Keratinocyte (primary cell): ENCODE measurements at regions not wholly inside any gene's neighbourhood (a gene's known extent, or its start where the extent isn't known, plus 50 kb on each side); places are given as distances from the start of the nearest gene placed in this dataset.

Experiments used
- DNase-seq: peaks from one replicate; pipeline ENCODE4 v3.0.0-alpha.2; 2011; ENCODE audit warnings: low read depth, missing footprints, low spot score
- FAIRE-seq: peaks from 2 replicates; lab custom pipeline; 2011; peaks lifted over from hg19 to GRCh38; lab: Jason Lieb, UNC
- H2AFZ ChIP-seq: 2 replicates; pipeline ENCODE4 v1.6.0; 2012; ENCODE audit warnings: low read length, control low read depth, inconsistent platforms; ENCODE audit not compliant: control insufficient read depth
- H3K27ac ChIP-seq: 2 replicates; pipeline ENCODE4 v1.5.1; 2011; ENCODE audit warnings: low read length; ENCODE audit not compliant: control insufficient read depth, insufficient read depth
- H3K27me3 ChIP-seq: 3 replicates; pipeline ENCODE4 v1.6.0; 2011; ENCODE audit warnings: low read length; ENCODE audit not compliant: control insufficient read depth, insufficient read depth; ENCODE audit errors: extremely low read depth
- H3K36me3 ChIP-seq, 2 experiments: 2 replicates in 1 of 2; 3 replicates in 1 of 2; pipeline ENCODE4 v1.5.1; 2011; ENCODE audit warnings: low read length in 2 of 2, mild to moderate bottlenecking in 1 of 2; ENCODE audit not compliant: control insufficient read depth in 2 of 2, insufficient read depth in 2 of 2; ENCODE audit errors: extremely low read depth in 1 of 2
- H3K4me1 ChIP-seq: 3 replicates; pipeline ENCODE4 v1.5.1; 2011; ENCODE audit warnings: low read length; ENCODE audit not compliant: control insufficient read depth, insufficient read depth; ENCODE audit errors: extremely low read depth
- H3K4me2 ChIP-seq: 3 replicates; pipeline ENCODE4 v1.6.0; 2011; ENCODE audit warnings: low read depth, low read length; ENCODE audit not compliant: control insufficient read depth, insufficient read depth; ENCODE audit errors: extremely low read depth
- H3K4me3 ChIP-seq, 3 experiments: fragments of 200-600 bp in 1 of 3; sonication (generic) in 1 of 3; 2 replicates in 2 of 3; 3 replicates in 1 of 3; pipeline ENCODE4 v1.5.1; 2011 to 2016; ENCODE audit warnings: low read length in 3 of 3, mild to moderate bottlenecking in 3 of 3, control low read depth in 2 of 3, inconsistent platforms in 1 of 3, low read depth in 1 of 3, mixed read lengths in 1 of 3, mixed run types in 1 of 3, moderate library complexity in 1 of 3; ENCODE audit not compliant: control insufficient read depth in 2 of 3, insufficient read depth in 2 of 3; ENCODE audit errors: extremely low read depth in 1 of 3
- H3K79me2 ChIP-seq: 2 replicates; pipeline ENCODE4 v1.6.0; 2012; ENCODE audit warnings: low read length; ENCODE audit not compliant: control insufficient read depth, insufficient read depth
- H3K9ac ChIP-seq: 3 replicates; pipeline ENCODE4 v1.6.0; 2011; ENCODE audit warnings: low read length; ENCODE audit not compliant: control insufficient read depth, insufficient read depth; ENCODE audit errors: extremely low read depth
- H3K9me1 ChIP-seq: 3 replicates; pipeline ENCODE4 v1.6.0; 2011; ENCODE audit warnings: low read length; ENCODE audit not compliant: control insufficient read depth, insufficient read depth; ENCODE audit errors: extremely low read depth
- H3K9me3 ChIP-seq: 2 replicates; pipeline ENCODE4 v1.5.1; 2012; ENCODE audit warnings: low read depth, low read length; ENCODE audit not compliant: control insufficient read depth
- H4K20me1 ChIP-seq: 3 replicates; pipeline ENCODE4 v1.6.0; 2011; ENCODE audit warnings: low read length; ENCODE audit not compliant: control insufficient read depth, insufficient read depth; ENCODE audit errors: extremely low read depth
- CTCF ChIP-seq, 3 experiments: IDR thresholded peaks in 1 of 3; conservative IDR thresholded peaks in 1 of 3; optimal IDR thresholded peaks in 1 of 3; 2 replicates in 2 of 3; 3 replicates in 1 of 3; pipeline versions ENCODE3 to v1.5.1; 2011; ENCODE audit warnings: low read length in 3 of 3, mild to moderate bottlenecking in 3 of 3, moderate library complexity in 2 of 3, control low read depth in 1 of 3, inconsistent platforms in 1 of 3; ENCODE audit not compliant: insufficient read depth in 2 of 3; ENCODE audit errors: extremely low read depth in 1 of 3
- EZH2 ChIP-seq: IDR thresholded peaks from one replicate; pipeline ENCODE4 v1.6.1; 2012; ENCODE audit warnings: inconsistent platforms, mild to moderate bottlenecking, low read length, moderate library complexity
- dilution Hi-C: fragments of 300-500 bp; cut with MboI; formaldehyde crosslinking; loops from one replicate; pipeline ENCODE4 v1.7.0; 2020; ENCODE audit warnings: low sequenced_read_pairs; ENCODE audit not compliant: extremely low pct_ligation_motif_present

GRCh38 chr4:28868841-28869240 is 1851.3 kb upstream of the PCDH7 start:
- H3K9me1 ChIP-seq: no peaks in the 10 kb centered on the region
- H3K27ac ChIP-seq: no peak overlapping the region
- H3K79me2 ChIP-seq: no peaks in the 10 kb centered on the region
- no peak for TF ChIP-seq EZH2
- TF ChIP-seq CTCF (optimal IDR thresholded peaks at IDR 0.05 in 1 of 3, IDR thresholded peaks at IDR 0.05 in 1 of 3, conservative IDR thresholded peaks at IDR 0.05 in 1 of 3; ENCODE audit: extremely low read depth in 1 of 3, insufficient read depth in 2 of 3, low read length in 3 of 3): no peak
- no peaks in the 10 kb centered on the region for H3K36me3 ChIP-seq
- no peak overlapping the region for H2AFZ ChIP-seq
- no peaks in the 10 kb centered on the region for H3K9me3 ChIP-seq
- dilution Hi-C loops: no loop called here
- H3K27me3 ChIP-seq: no peaks in the 10 kb centered on the region
- H4K20me1 ChIP-seq: no peaks in the 10 kb centered on the region
- FAIRE-seq: no peak
- DNase-seq: no peak
- no peaks in the 10 kb centered on the region for H3K4me1 ChIP-seq
- no peak overlapping the region for H3K9ac ChIP-seq
- H3K4me3 ChIP-seq: no peak overlapping the region
- no peak overlapping the region for H3K4me2 ChIP-seq

DNA sequence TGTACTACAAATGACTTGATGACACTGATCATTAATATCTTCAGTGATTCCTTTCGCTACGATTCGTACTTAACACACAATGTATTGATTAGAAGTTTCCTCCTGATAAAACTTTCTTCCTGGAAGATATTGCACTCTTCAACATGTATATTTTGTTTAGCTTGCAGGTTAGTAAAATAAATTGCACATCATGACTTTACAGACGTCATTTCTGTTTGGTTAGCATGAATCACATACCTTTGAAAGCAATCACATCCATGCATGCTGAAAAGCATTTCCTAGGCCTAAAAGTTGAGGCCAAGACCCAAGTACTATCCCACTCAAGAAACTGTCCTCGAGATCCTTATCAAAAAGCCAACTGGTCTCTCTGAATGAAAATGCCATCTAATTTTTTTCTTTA is 1841.0 kb upstream of the PCDH7 start:
- H2AFZ ChIP-seq: no peak overlapping the region
- H4K20me1 ChIP-seq: no peaks in the 10 kb centered on the region
- no peak overlapping the region for H3K4me3 ChIP-seq
- no peak overlapping the region for H3K4me2 ChIP-seq
- no peak for FAIRE-seq
- no peaks in the 10 kb centered on the region for H3K9me1 ChIP-seq
- TF ChIP-seq CTCF (optimal IDR thresholded peaks at IDR 0.05 in 1 of 3, IDR thresholded peaks at IDR 0.05 in 1 of 3, conservative IDR thresholded peaks at IDR 0.05 in 1 of 3; ENCODE audit: extremely low read depth in 1 of 3, insufficient read depth in 2 of 3, low read length in 3 of 3): no peak
- no peak for TF ChIP-seq EZH2
- dilution Hi-C loops: no loop called here
- no peaks in the 10 kb centered on the region for H3K9me3 ChIP-seq
- H3K4me1 ChIP-seq: no peaks in the 10 kb centered on the region
- no peaks in the 10 kb centered on the region for H3K27me3 ChIP-seq
- no peak overlapping the region for H3K27ac ChIP-seq
- DNase-seq: no peak
- H3K36me3 ChIP-seq: no peaks in the 10 kb centered on the region
- H3K79me2 ChIP-seq: no peaks in the 10 kb centered on the region
- no peak overlapping the region for H3K9ac ChIP-seq
